Activated T-cell treated with anti-CD3 and anti-CD28 coated beads, Interleukin-2, amount 50 U/mL, for 48 hours (primary cell): ENCODE measurements at regions not wholly inside any gene's neighbourhood (a gene's known extent, or its start where the extent isn't known, plus 50 kb on each side); places are given as distances from the start of the nearest gene placed in this dataset.
A peak's percentile ranks its signal among the peaks of the same experiment; 100 is the strongest.

Source experiments
- DNase-seq, 2 experiments: peaks; one replicate each; pipeline ENCODE4 v3.0.0-alpha.2; 2020

GRCh38 chr10:42952931-42953683, 123.8 kb upstream of the RET start:
- DNase-seq, result peak; percentile 4 to 7

GRCh38 chr10:42953684-42954674, 122.9 kb upstream of the RET start:
- DNase-seq, result peak in 1 of 2 experiments; percentile 7

- DNase-seq, result peak; percentile 4 to 8
Measured at GRCh38 chr10:42954766-42955492, 121.9 kb upstream of the RET start.

- DNase-seq, result no peak
Measured at GRCh38 chr10:42955493-42955889, 121.4 kb upstream of the RET start.

GRCh38 chr10:42956045-42956444, 120.8 kb upstream of the RET start:
- DNase-seq, result peak in 1 of 2 experiments; percentile 3

GRCh38 chr10:42958142-42958868, 118.6 kb upstream of the RET start:
- DNase-seq, result no peak

GRCh38 chr10:42959833-42960232, 117.0 kb upstream of the RET start:
- peak in 1 of 2 experiments; percentile 7 for DNase-seq

- peak in 1 of 2 experiments; percentile 6 for DNase-seq
Measured at GRCh38 chr10:42960491-42960990, 116.3 kb upstream of the RET start.

- DNase-seq, result peak; percentile 5 to 7
Measured at GRCh38 chr10:42960991-42961795, 115.7 kb upstream of the RET start.

- no peak for DNase-seq
Measured at GRCh38 chr10:42961796-42962109, 115.1 kb upstream of the RET start.

- DNase-seq, result peak in 1 of 2 experiments; percentile 9
Measured at GRCh38 chr10:42962110-42962901, 114.6 kb upstream of the RET start.

GRCh38 chr10:42962902-42963231, 114.0 kb upstream of the RET start:
- DNase-seq, result no peak

- DNase-seq, result peak in 1 of 2 experiments; percentile 6
Measured at GRCh38 chr10:42963312-42963711, 113.6 kb upstream of the RET start.

GRCh38 chr10:42969147-42969546, 107.7 kb upstream of the RET start:
- peak; percentile 4 to 7 for DNase-seq

- no peak for DNase-seq
Measured at GRCh38 chr10:42969909-42970308, 107.0 kb upstream of the RET start.

GRCh38 chr10:42970451-42971250, 106.2 kb upstream of the RET start:
- peak; percentile 4 to 14 for DNase-seq

- DNase-seq, result no peak
Measured at GRCh38 chr10:42971251-42971599, 105.6 kb upstream of the RET start.

- no peak for DNase-seq
Measured at GRCh38 chr10:42972946-42973345, 103.9 kb upstream of the RET start.

GRCh38 chr10:42973411-42973810, 103.5 kb upstream of the RET start:
- no peak for DNase-seq
